Activated naive CD4-positive, alpha-beta T cell treated with anti-CD3 and anti-CD28 coated beads, Interleukin-2, amount 50 U/mL, for 72 hours (primary cell): ENCODE measurements at regions not wholly inside any gene's neighbourhood (a gene's known extent, or its start where the extent isn't known, plus 50 kb on each side); places are given as distances from the start of the nearest gene placed in this dataset.
"Not testable (repeated sequence)": the region's sequence is repeated elsewhere in the genome, so short reads cannot be mapped to it uniquely, and the experiment has no call there.

Experiments
- ATAC-seq, 2 donors: fragments of 150-1000 bp; cut with Tn5 transposase; 2 replicates each; pipeline ENCODE4 v1.10.0; 2021; ENCODE audit warnings: mild to moderate bottlenecking in 2 of 2, moderate library complexity in 2 of 2
- DNase-seq, 2 donors: peaks; one replicate each; pipeline ENCODE4 v3.0.0; 2021 to 2022; ENCODE audit warnings: low spot score in 2 of 2
- H3K27ac Mint-ChIP-seq, 2 donors: one replicate each; pipeline ENCODE4 v1.8.0; 2022; ENCODE audit warnings: mild to moderate bottlenecking in 2 of 2, mixed read lengths in 2 of 2
- H3K36me3 Mint-ChIP-seq, 2 donors: one replicate each; pipeline ENCODE4 v1.8.0; 2022; ENCODE audit warnings: mixed read lengths in 2 of 2
- H3K9me3 Mint-ChIP-seq, 2 donors: one replicate each; pipeline ENCODE4 v1.8.0; 2022; ENCODE audit warnings: mixed read lengths in 2 of 2

DNA sequence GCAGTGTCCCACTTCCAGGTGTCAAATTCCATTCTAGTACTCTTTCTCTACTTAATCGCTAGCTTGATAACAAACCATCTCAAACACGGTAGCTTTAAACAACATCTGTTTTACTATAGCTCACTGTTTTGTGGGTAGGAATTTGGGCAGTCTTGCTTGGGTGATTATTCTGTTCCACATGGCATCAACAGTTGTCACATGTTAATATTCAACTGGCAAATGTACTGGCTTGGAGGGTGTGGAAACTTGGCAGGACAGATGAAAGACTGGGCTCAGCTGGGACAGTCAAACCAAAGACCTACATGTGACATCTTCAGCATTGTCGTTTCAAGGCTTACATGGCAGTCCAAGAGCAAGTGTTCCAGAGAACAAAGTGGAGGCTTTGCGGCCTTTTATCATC, 241.8 kb downstream of the PTH2R start:
- no peak overlapping the region for H3K27ac Mint-ChIP-seq
- no peak for ATAC-seq
- H3K9me3 Mint-ChIP-seq, result peaks cover 5 to 12% of the 10 kb centered on the region in 2 donors
- no peaks in the 10 kb centered on the region for H3K36me3 Mint-ChIP-seq
- no peak for DNase-seq

DNA sequence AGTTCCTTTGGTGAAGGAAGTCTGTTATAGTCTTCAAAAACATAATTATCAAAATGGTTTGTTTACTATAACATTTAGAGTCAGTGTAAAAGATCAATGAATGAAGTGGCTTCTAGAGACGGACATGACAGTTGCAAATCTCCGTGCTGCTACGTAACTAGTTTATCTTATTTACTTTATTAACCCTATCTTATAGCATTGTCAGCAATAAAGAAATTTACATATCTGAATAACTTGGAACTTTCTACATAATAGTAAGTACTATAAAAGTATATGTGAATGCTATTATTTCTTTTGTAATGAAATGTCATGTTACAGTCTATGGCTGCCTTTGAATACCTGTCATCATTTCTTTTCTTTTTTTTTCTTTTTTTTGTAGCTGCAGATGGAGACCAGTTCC, 246.8 kb downstream of the PTH2R start:
- Mint-ChIP-seq H3K9me3 (peaks cover 5 to 8% of the 10 kb centered on the region in 2 donors), H3K27ac (no peak overlapping the region), H3K36me3 (no peaks in the 10 kb centered on the region)
- no peak for DNase-seq
- no peak for ATAC-seq

DNA sequence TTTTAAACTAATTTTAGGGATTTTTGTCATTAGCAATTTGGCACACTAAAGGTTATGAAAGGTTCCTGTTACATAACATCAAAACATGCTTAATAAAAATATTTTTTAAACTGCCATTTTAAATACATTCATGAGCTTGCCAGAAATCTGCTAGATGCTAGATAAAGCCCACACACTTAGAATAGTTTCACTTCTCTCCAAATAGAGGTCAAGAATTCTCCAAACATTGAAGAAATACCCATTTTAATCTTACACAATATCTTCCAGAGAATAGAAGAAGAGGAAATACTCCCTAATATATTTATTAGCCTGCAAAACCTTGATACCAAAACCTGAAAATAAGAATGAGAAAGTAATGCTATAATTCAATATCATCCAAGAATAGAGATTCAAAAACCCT, 247.5 kb downstream of the PTH2R start:
- Mint-ChIP-seq H3K27ac (no peak overlapping the region), H3K36me3 (no peaks in the 10 kb centered on the region), H3K9me3 (peaks cover 5 to 8% of the 10 kb centered on the region in 2 donors)
- no peak for DNase-seq
- ATAC-seq, result no peak

DNA sequence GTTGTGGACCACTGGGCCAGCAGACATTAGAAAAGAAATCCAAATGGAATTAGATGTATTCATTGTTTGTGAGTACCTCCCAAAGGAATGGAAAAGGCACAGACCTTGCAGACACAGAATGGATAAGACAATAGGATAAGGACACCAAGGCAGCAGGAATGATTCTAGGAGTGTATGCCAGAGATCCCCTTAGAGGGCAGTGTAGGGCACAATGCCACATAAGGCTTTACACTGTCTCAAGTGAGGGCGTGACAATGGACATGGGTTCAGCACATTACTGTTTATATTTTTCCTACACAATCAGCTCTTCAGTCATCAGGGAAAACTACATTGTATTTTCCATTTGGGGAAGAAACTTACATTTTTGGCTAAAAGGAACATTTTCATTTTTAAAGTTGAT, 250.9 kb downstream of the PTH2R start:
- peaks cover 6 to 10% of the 10 kb centered on the region in 2 donors for H3K9me3 Mint-ChIP-seq
- H3K27ac Mint-ChIP-seq, result no peak overlapping the region
- DNase-seq (no peak), ATAC-seq (no peak)
- no peaks in the 10 kb centered on the region for H3K36me3 Mint-ChIP-seq

DNA sequence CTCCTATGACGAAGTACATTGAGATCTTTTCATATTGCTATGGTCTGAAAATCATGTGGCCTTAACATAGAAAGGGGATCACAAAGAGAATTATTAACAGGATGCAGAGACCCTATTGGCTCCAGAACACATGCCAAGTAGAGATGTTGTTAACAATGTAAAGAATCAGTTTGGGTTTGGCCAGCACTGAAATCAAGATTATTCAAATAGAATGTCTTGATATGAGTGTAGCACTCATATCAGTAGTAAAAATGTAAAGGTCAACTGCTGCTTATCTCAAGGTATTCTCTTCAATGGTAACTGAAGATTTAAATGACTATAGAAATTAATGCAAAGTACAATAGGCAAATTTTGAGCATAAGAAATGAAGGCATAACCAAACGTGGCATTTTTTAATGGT, 262.8 kb downstream of the PTH2R start:
- Mint-ChIP-seq H3K9me3 (peaks cover 0 to 4% of the 10 kb centered on the region in 2 donors), H3K27ac (no peak overlapping the region), H3K36me3 (no peaks in the 10 kb centered on the region)
- no peak for ATAC-seq
- no peak for DNase-seq

DNA sequence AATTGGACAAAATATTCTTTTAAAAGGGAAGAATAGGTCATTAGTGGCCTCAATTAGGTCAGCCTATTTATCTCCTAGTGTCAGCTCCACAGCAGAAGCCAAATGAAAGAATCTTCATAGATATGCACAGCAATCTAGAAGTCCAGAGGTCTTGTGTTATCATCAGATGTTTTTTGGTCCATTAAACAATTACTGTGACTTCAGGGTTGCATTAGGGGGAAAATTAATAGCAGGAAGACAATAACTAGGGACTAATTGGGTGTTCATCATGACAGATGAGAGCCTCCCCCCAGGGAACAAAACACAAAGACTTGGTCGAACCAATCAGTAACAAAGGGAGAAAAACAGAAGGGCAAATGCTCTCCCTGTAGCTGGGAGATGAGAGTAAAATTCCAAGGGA, 264.7 kb downstream of the PTH2R start:
- H3K27ac Mint-ChIP-seq, result no peak overlapping the region
- H3K9me3 Mint-ChIP-seq, result peaks cover 0 to 4% of the 10 kb centered on the region in 2 donors

DNA sequence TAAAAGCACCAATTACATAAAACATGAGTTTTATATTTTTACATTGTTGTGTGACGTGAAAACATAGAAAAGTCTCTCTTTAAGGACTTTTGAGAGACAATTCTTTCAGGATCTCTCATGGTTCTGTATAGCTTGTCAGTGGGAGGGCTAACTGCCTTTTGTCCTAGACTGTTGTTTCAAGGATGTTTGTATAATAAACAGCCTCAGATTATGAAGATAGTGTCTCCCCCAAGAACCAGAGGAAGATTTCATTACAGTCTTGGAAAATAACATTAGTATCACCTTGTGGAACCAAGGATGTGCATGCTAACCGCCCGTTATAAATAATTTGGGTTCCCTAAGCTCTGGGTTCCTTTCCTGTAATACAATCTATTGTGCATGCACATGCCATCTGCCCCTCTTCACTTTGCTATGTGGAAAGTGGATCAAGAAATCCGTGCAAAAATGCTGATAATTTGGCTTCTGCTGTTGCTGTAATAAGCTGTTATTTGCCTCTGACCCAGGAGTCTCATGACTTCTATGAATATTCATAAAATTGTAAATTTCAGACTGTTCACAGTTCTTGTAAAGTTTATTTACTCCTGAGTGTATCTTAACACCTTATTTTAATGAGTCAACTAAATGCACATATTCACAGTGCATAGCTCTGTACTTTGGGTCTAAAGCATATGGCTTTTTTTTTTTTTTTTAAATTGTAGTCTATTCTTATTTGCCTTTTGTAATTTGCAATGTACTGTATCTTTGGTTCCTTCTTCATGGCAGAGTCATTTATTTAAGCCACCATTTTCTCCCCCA, 265.5 kb downstream of the PTH2R start:
- DNase-seq (no peak), ATAC-seq (no peak)
- no peaks in the 10 kb centered on the region for H3K36me3 Mint-ChIP-seq
- peaks cover 0 to 4% of the 10 kb centered on the region in 2 donors for H3K9me3 Mint-ChIP-seq
- no peak overlapping the region for H3K27ac Mint-ChIP-seq

More for the DNA sequence above, 264.7 kb downstream of the PTH2R start:
- DNase-seq (no peak), ATAC-seq (no peak)
- H3K36me3 Mint-ChIP-seq, result no peaks in the 10 kb centered on the region

DNA sequence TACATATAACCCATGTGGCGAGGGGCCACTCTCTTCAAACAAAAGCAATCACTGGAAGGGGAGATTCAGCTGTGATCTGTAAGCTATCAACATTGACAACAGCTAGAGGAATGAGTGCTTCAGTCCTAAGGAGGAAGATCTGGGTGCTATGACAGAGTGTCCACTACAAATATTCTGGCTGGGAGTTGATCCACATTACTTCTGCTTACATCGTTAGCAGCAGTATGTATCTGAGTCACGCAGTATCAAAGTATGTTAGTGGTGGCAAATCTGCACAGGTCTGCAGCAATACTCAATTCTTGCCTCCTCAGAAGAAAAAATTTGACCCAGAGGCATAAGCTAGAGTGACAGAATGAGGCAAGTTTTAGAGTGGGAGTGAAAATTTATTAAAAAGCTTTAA, 267.0 kb downstream of the PTH2R start:
- Mint-ChIP-seq H3K9me3 (peaks cover under 1 to 4% of the 10 kb centered on the region in 2 donors), H3K27ac (no peak overlapping the region), H3K36me3 (no peaks in the 10 kb centered on the region)
- no peak for DNase-seq
- no peak for ATAC-seq

DNA sequence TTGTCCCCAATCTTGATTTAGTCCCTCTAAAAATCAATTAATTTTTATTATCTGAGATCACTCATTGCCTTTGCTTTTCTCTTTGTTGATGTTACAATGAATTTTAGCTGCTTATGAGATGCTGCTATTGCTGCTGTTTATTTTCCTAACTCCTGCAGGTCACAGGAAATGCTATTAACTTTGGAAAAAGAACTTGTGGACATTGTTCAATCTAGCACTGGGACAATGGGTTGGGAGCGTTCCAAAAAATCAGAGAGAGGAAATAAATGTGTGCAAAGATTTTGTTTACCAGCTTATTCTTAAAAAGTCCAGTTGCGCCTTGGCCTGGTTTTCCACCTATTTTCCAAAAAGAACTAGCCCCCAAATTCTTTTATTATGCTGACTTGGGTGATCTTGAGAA, 268.3 kb downstream of the PTH2R start:
- DNase-seq, result no peak
- H3K9me3 Mint-ChIP-seq, result peaks cover 9 to 12% of the 10 kb centered on the region in 2 donors
- H3K27ac Mint-ChIP-seq, result no peak overlapping the region
- no peaks in the 10 kb centered on the region for H3K36me3 Mint-ChIP-seq
- ATAC-seq, result no peak

DNA sequence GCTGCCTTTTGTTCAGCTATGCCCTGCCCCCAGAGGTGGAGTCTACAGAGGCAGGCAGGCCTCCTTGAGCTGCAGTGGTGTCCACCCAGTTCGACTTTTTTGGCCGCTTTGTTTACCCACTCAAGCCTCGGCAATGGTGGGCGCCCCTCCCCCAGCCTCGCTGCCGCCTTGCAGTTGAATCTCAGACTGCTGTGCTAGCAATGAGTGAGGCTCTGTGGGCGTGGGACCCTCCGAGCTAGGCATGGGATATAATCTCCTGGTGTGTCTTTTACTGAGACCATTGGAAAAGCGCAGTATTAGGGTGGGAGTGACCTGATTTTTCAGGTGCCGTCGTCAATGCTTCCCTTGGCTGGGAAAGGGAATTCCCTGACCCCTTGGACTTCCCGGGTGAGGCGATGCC, 279.3 kb downstream of the PTH2R start:
- not testable (repeated sequence) for H3K36me3 Mint-ChIP-seq, H3K27ac Mint-ChIP-seq, DNase-seq, ATAC-seq
- peaks cover 15 to 26% of the 10 kb centered on the region in 2 donors for H3K9me3 Mint-ChIP-seq

DNA sequence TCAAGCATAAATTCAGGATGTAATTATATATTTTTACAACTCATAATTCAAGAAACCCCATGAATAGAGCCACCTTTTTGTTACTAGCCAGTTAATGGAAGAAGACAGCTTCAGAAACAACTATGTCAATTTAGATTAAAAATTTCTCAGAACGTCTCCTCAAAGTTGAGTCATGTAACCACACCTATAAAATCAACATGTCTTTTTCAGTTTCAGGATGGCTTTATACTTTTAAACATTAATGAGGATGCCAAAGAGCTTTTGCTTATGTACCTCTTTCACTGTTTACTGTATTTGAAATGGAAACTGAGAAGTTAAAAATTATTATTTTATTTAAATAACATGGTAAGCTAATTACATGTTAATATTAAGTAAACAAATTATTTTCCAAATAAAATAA, 280.1 kb downstream of the PTH2R start:
- DNase-seq, result no peak
- Mint-ChIP-seq H3K36me3 (peaks cover 5% of the 10 kb centered on the region in 2 donors), H3K9me3 (peaks cover 19 to 27% of the 10 kb centered on the region in 2 donors), H3K27ac (no peak overlapping the region)
- ATAC-seq, result no peak

DNA sequence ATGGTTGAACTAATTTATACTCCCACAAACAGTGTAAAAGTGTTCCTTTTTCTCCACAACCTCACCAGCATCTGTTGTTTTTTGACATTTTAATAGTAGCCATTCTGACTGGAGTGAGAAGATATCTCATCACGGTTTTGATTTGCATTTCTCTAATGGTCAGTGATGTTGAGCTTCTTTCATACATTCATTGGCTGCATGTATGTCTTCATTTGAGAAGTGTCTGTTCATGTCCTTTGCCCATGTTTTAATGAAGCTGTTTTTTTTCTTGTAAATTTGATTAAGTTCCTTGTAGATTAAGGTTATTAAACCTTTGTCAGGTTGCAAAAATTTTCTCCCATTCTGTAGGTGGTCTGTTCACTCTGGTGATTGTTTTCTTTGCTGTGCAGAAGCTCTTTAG, 281.1 kb downstream of the PTH2R start:
- not testable (repeated sequence) for ATAC-seq, DNase-seq, H3K27ac Mint-ChIP-seq, H3K36me3 Mint-ChIP-seq
- peaks cover 24 to 32% of the 10 kb centered on the region in 2 donors for H3K9me3 Mint-ChIP-seq

DNA sequence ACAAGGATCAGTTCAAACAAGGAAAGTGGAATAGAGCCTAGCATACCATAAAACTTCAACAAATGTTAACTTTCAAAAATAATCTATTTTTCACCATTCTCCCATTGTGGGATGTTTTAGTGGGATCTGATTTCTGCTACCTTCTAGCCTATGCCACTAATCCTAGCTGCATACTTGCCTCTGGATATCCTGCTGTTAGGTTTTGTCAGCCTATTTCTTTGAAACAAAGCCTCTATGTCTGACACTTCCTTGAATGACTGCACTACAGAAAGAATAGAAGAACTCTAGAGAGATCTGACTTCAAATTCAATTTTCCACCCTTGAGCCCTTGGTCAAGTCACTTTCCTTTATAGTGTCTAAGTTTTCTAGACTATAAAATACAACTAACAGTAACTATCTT, 291.5 kb downstream of the PTH2R start:
- DNase-seq (no peak), ATAC-seq (no peak)
- no peaks in the 10 kb centered on the region for H3K9me3 Mint-ChIP-seq
- H3K27ac Mint-ChIP-seq, result no peak overlapping the region
- no peaks in the 10 kb centered on the region for H3K36me3 Mint-ChIP-seq

DNA sequence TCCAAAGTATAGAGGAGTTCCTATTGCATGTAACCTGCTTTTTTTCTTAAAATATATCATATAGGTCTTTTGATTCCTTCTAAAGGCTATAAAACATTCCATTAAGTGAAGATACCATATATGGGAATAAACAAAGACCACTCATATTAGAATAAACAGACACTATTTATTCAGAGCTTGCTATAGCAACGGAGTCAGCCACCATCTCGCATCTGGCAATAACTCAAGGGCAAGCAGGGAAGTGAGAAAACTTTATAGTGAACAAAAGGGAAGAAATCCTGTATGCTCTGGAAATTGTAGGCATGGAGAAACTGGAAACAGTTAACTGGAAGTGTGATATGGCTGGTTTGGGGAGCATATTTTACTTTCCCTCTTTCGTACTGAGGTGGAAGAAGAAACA, 301.9 kb downstream of the PTH2R start:
- peaks cover 0 to 5% of the 10 kb centered on the region in 2 donors for H3K9me3 Mint-ChIP-seq
- ATAC-seq, result no peak
- H3K27ac Mint-ChIP-seq, result no peak overlapping the region
- DNase-seq, result no peak
- H3K36me3 Mint-ChIP-seq, result no peaks in the 10 kb centered on the region

DNA sequence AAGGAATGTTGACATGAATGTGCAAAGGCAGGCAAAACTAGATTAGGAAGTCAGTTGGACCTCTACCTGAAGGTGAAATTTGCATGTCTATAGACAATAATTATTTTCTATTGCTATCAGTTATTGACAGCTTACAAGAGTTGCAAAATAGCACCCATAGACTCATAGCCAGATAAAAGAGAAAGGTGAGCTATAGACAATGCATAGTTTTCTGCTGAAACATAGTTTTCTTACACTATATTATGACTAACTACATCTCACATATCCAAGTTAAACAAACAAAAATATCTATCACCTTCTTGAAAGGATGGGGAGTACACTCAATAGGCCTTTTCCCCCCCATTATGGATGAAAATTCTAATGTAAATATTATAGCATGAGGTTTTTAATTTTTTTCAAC, 305.0 kb downstream of the PTH2R start:
- H3K9me3 Mint-ChIP-seq, result no peaks in the 10 kb centered on the region
- H3K27ac Mint-ChIP-seq, result no peak overlapping the region
- no peaks in the 10 kb centered on the region for H3K36me3 Mint-ChIP-seq
- DNase-seq, result no peak
- no peak for ATAC-seq

DNA sequence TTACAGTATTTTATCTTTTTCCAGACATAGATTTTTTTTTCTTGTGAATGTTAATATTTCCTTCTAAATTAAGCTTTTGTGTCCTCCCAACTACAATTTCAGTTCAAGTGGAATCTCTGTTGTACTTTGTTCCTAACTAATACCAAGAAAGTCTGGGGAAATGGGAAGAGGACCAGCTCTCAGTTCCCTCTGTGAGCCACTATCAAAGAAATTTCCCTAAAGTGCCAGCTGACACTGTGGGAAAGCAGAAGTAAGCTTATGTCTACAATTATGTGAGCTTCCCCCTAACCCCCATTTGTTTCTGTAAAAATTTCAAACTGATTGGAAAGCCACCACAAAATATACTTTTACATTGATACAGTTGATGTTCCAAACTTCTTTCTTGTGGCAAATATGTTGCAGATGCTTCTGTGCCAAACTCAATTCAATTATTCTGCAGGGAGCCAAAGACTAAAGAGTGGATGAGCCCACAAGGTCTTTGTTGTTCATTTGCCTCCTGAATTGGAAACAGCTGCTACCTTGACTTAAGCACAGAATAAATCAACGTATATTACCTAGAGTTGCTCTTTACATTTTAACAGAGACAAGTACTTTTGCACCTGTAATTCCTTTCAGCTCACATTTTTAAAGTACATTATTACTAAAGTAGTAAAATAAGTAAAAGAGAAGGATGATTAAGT, 306.6 kb downstream of the PTH2R start:
- ATAC-seq, result no peak
- no peaks in the 10 kb centered on the region for H3K36me3 Mint-ChIP-seq
- no peak overlapping the region for H3K27ac Mint-ChIP-seq
- DNase-seq, result no peak
- H3K9me3 Mint-ChIP-seq, result peaks cover 0 to 3% of the 10 kb centered on the region in 2 donors

DNA sequence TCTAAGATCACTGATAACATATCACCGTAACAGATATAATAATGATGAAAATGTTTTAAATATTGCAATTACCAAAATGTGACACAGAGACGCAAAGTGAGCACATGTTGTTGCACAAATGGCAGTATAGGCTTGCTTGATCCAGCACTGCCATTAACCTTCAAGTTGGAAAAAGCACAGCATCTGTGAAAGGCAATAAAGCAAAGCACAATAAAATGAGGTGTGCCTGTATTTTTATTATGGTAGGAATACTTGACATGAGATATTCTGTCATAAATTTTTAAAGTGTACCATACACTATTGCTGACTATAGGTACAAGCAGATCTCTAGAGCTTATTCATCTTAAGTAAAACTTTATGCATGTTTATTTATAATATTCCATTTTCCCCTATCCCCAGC, 312.2 kb downstream of the PTH2R start:
- Mint-ChIP-seq H3K9me3 (peaks cover 0 to 3% of the 10 kb centered on the region in 2 donors), H3K27ac (no peak overlapping the region), H3K36me3 (no peaks in the 10 kb centered on the region)
- ATAC-seq (no peak), DNase-seq (no peak)

DNA sequence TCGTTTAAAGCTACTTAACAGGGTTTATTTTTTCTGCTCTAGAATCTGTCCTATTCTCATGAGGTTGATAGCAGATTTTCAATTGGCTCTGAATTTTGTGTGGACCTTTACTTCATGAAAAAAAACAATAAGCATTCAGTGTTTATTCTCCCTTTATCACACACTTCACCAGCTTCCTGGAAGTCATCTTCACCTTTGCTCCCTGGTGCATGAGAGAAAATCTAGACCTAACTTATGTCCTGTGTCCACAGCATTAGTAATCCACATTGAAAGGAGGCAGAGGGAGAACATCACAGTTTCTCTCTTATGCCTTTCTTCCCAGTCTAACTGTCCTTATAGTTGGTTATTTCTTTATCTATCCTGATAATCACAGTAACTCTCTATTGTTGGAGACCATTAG, 316.1 kb downstream of the PTH2R start:
- ATAC-seq, result no peak
- no peak overlapping the region for H3K27ac Mint-ChIP-seq
- peaks cover 6 to 7% of the 10 kb centered on the region in 2 donors for H3K9me3 Mint-ChIP-seq
- DNase-seq, result no peak
- H3K36me3 Mint-ChIP-seq, result no peaks in the 10 kb centered on the region
